ENCODE measurements at regions not wholly inside any gene's neighbourhood (a gene's known extent, or its start where the extent isn't known, plus 50 kb on each side); places are given as distances from the start of the nearest gene placed in this dataset.

DNA sequence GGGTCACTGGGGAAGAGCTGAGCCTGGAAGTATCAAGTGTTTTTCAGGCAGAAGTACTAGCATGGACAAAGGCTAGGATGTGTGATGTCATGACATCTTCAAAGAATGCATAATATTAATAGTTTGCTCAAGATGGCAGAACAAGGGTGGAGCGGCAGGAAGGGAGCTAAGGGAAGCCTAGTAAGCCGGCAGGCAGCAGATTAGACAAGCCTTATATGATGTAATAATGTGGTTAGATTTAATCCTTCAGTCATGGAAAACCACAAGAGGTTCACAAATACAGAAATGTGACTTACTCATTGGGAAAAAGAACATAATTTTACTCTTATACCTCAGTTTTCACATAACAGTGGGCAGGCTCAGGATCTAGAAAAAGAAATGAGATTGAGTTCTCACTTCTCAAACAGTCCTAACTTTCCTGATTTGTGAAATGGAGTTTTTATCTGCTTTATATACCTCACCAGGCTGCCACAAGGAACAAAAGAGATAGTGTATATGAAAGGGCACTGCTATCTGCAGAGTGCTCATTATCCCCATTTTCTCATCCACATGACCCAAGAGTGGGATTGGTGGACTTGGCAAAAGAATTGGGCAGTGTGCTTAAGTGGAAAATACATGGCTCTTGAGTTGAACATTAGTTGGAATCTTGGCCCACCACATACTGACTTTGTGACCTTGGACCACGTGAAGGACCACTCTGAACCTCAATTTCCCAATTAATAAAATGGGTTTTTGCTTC, 89.1 kb upstream of the LHCGR start:
- no peak for TF ChIP-seq JUND (IDR thresholded peaks at IDR 0.05; ENCODE audit: low read depth)
- in situ Hi-C loops (cut with HindIII; ENCODE audit: low pct_unique_long_range_greater_than_20kb, low sequenced_read_pairs): no loop called here
- no peak for DNase-seq (ENCODE audit: low read depth in 1 of 2, low spot score in 1 of 2)

DNA sequence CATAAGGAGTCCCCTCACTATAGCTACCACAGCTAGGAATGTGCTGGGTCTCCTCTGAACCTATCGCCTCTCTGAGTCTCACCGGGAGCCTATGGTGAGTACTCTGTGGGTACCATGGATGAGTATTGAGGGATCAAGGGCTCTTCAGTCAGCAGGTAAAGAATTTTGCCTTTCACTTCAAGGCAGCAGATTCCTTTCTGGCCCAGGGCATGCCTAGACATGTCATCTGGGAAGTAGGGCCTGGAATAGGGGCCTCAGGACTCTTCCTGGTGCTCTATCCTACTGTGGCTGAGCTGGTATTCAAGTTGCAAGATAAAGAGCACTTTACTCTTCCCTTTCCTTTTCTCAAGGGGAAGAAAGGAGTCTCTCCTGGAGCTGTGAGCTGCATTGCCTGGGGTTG, 85.6 kb upstream of the LHCGR start:
- TF ChIP-seq JUND (IDR thresholded peaks at IDR 0.05; ENCODE audit: low read depth): no peak
- no peak for DNase-seq (ENCODE audit: low read depth in 1 of 2, low spot score in 1 of 2)
- in situ Hi-C loops (cut with HindIII; ENCODE audit: low pct_unique_long_range_greater_than_20kb, low sequenced_read_pairs): no loop called here

DNA sequence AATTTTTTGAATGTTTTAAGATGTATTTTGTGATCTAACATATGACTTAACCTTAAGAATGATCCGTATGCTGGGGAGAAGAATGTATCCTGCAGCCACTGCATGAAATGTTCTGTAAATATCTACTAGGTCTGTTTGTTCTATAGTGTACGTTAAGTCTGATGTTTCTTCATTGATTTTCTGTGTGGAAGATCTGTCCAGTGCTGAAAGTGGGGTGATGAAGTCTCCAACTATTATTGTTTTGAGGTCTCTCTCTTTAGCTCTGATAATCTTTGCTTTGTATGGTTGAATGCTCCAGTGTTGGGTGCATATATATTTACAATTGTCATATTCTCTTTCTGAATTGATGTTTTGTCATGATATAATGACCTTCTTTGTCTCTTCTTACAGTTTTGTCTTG, 82.5 kb upstream of the LHCGR start:
- DNase-seq (ENCODE audit: low read depth in 1 of 2, low spot score in 1 of 2): no peak
- no peak for TF ChIP-seq JUND (IDR thresholded peaks at IDR 0.05; ENCODE audit: low read depth)
- in situ Hi-C loops (cut with HindIII; ENCODE audit: low pct_unique_long_range_greater_than_20kb, low sequenced_read_pairs): no loop called here

DNA sequence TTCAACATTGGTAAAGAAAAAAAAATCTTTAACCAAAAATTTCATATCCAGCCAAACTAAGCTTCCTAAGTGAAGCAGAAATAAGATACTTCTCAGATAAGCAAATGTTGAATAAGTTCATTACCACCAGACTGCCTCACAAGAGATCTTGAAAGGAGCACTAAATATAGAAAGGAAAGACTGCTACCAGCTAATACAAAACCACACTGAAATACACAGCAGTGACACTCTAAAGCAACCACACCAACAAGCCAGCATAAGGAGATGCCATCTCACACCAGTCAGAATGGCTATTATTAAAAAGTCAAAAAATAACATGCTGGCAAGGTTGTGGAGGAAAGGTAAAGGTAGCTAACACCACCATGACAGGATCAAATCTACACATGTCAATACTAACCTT, 74.0 kb upstream of the LHCGR start:
- TF ChIP-seq JUND (IDR thresholded peaks at IDR 0.05; ENCODE audit: low read depth): no peak
- in situ Hi-C loops (cut with HindIII; ENCODE audit: low pct_unique_long_range_greater_than_20kb, low sequenced_read_pairs): no loop called here

DNA sequence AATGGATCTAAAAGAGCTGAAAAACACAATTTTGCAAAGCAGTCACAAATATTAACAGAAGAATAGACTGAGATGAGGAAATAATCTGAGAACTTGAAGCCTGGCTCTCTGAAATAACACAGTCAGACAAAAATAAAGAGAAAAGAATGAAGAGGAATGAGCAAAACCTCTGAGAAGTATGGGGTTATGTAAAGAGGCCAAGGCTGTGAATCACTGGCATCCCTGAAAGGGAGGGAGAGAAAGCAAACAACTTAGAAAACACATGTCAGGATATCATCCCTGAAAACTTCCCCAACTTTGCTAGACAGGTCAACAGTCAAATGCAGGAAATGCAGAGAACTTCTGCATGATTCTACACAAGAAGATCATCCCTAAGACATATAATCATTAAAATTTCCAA, 73.5 kb upstream of the LHCGR start:
- no peak for DNase-seq (ENCODE audit: low read depth in 1 of 2, low spot score in 1 of 2)
- no peak for TF ChIP-seq JUND (IDR thresholded peaks at IDR 0.05; ENCODE audit: low read depth)
- in situ Hi-C loops (cut with HindIII; ENCODE audit: low pct_unique_long_range_greater_than_20kb, low sequenced_read_pairs): no loop called here

More for the DNA sequence above, 74.0 kb upstream of the LHCGR start:
- DNase-seq (ENCODE audit: low read depth in 1 of 2, low spot score in 1 of 2): no peak

DNA sequence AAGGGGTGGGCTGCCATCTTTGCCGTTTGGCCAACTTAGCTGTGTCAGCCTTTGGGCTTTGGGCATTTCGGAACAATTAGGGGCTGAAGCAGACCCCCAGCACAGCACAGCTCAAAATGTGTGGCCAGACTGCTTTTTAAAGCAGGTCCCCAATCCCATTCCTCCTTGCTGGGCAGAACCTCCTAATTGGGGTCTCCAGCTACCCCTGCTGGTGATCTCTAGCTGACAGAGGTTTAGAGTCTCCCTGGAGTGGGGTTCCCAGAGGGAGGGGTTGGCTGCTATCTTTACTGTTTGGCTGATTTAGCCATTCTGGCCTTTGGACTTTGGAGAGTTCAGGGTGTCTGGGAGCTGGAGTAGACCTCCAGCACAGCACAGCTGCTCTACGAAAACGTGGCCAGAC, 71.5 kb upstream of the LHCGR start:
- in situ Hi-C loops (cut with HindIII; ENCODE audit: low pct_unique_long_range_greater_than_20kb, low sequenced_read_pairs): no loop called here
- no peak for TF ChIP-seq JUND (IDR thresholded peaks at IDR 0.05; ENCODE audit: low read depth)
- DNase-seq (ENCODE audit: low read depth in 1 of 2, low spot score in 1 of 2): no peak

DNA sequence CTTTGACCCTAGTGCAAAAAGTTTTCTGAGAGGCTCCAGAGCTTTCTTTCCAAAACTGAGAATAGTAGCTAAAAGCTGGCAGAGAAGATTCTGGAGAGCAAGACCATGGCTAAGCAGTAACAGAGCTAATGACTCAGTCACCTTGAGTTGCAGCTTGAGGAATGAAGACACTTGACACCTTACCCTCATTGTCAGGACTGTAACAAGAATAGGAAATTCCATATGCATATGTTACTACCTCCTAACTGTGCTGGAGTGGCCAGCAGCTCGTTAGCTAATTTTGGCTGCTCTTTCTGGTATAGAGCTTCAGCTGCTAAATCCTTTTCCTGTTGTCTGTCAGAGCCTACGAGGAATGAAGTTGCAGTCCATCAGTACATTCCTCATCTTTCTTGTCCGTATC, 68.6 kb upstream of the LHCGR start:
- in situ Hi-C loops (cut with HindIII; ENCODE audit: low pct_unique_long_range_greater_than_20kb, low sequenced_read_pairs): no loop called here
- no peak for DNase-seq (ENCODE audit: low read depth in 1 of 2, low spot score in 1 of 2)
- TF ChIP-seq JUND (IDR thresholded peaks at IDR 0.05; ENCODE audit: low read depth): no peak

DNA sequence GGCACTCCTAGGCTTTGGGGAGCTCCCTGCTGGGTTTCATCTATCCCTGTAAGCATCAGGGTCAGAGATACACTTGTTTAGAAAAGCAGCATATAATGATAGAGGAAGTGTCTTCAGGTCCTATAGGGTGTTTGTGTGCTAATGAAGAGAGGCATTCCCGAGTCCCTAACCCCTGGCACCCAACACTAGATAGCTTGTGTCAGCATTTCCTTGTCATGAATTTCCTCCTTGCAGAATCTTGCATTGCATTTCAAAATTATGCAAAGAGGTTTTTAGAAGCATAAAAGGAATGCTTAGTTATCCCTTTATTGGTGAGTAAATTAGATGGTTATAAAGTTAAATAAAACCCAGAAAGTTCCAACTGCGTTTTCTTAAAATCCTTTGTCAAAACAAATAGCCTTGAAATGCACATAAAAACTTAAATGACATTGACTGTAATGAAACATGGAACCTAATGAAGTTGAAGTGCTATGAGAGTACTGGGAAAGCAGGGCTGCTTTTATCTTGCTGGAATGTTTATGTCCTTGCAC, 63.7 kb upstream of the LHCGR start:
- DNase-seq (ENCODE audit: low read depth in 1 of 2, low spot score in 1 of 2): no peak
- TF ChIP-seq JUND (IDR thresholded peaks at IDR 0.05; ENCODE audit: low read depth): no peak
- in situ Hi-C loops (cut with HindIII; ENCODE audit: low pct_unique_long_range_greater_than_20kb, low sequenced_read_pairs): no loop called here

DNA sequence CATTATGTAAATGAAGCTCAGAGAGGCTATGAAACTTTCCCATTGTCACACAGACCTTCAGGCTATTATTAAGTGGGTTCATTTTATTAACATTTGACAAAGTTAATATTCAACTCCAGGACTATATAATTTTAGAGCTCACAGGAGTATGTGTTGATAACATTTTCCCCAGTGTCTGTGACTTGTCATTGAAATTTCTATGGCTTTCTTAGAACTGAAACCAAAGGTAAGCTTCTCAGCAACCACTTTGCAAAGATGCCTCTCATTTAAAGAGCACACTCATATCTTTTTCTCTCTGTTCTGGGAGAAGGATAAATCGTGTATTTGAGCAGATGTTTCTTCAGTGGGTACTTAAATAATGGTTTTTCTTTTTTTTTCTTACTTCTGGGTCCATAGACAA, 61.8 kb upstream of the LHCGR start:
- in situ Hi-C loops (cut with HindIII; ENCODE audit: low pct_unique_long_range_greater_than_20kb, low sequenced_read_pairs): no loop called here
- DNase-seq (ENCODE audit: low read depth in 1 of 2, low spot score in 1 of 2): no peak
- no peak for TF ChIP-seq JUND (IDR thresholded peaks at IDR 0.05; ENCODE audit: low read depth)

DNA sequence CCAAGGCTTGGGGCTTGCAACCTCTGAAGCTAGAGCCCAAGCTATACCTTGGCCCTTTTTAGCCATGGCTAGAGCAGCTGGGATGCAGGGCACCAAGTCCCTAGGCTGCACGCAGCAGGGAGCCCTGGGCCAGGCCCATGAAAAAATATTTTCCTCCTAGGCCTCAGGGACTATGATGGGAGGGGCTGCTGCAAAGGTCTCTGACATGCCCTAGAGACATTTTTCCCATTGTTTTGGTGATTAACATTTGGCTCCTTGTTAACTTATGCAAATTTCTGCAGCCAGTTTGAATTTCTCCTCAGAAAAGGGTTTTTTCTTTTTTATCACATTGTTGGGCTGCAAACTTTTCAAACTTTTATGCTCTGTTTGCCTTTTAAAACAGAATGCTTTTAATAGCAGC, 56.9 kb upstream of the LHCGR start:
- TF ChIP-seq JUND (IDR thresholded peaks at IDR 0.05; ENCODE audit: low read depth): no peak
- DNase-seq (ENCODE audit: low read depth in 1 of 2, low spot score in 1 of 2): no peak
- in situ Hi-C loops (cut with HindIII; ENCODE audit: low pct_unique_long_range_greater_than_20kb, low sequenced_read_pairs): no loop called here

DNA sequence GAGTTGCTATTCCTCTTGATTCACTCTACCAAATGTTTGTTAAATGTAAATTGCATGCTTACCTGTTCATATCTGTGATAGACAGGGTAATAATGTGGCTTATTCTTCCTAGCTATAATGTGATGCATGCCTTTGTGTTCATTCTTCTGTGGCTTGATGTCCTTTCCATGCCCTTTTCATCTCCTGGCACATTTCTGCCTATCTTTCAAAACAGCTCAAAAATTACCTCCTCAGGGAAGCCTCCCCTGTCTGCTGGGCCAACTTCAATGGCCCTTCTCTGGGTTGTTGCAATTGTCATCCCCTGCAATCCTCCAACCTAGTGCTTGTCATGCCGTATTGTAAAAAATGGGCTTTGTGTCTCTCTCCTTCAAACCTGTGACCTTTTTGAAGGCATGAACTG, 52.8 kb upstream of the LHCGR start:
- no peak for TF ChIP-seq JUND (IDR thresholded peaks at IDR 0.05; ENCODE audit: low read depth)
- no peak for DNase-seq (ENCODE audit: low read depth in 1 of 2, low spot score in 1 of 2)
- in situ Hi-C loops (cut with HindIII; ENCODE audit: low pct_unique_long_range_greater_than_20kb, low sequenced_read_pairs): no loop called here

All from T47D (cell line).